ENCODE measurements at regions not wholly inside any gene's neighbourhood (a gene's known extent, or its start where the extent isn't known, plus 50 kb on each side); places are given as distances from the start of the nearest gene placed in this dataset.

- DNase-seq: no peak
- H3K9me3 ChIP-seq (ENCODE audit: insufficient read depth, low read length, severe bottlenecking): peaks cover 4% of the 10 kb centered on the region
- ATAC-seq (ENCODE audit: insufficient read depth, low read depth): no peak
- H3K36me3 ChIP-seq (ENCODE audit: insufficient read depth, low read length): no peaks in the 10 kb centered on the region
- H3K9ac ChIP-seq (ENCODE audit: low read depth, low read length): no peak overlapping the region
- no peaks in the 10 kb centered on the region for H4K20me1 ChIP-seq (ENCODE audit: insufficient read depth, low read length)
- no peak overlapping the region for H3K27ac ChIP-seq (ENCODE audit: low read length)
- TF ChIP-seq EZH2 (IDR thresholded peaks at IDR 0.05; ENCODE audit: borderline replicate concordance, low read depth, low read length, severe bottlenecking) (no peak), CTCF (IDR thresholded peaks at IDR 0.05; ENCODE audit: borderline replicate concordance, extremely low read depth, low read length, poor library complexity, severe bottlenecking) (no peak)
- no peak overlapping the region for H3K4me2 ChIP-seq (ENCODE audit: insufficient read depth, low read length)
- no peak overlapping the region for H3K4me3 ChIP-seq (ENCODE audit: low read depth in 1 of 2, low read length in 2 of 2)
- H2AFZ ChIP-seq (ENCODE audit: low read depth, low read length): no peak overlapping the region
- H3K27me3 ChIP-seq (ENCODE audit: insufficient read depth, low read length, poor library complexity): no peaks in the 10 kb centered on the region
- no peaks in the 10 kb centered on the region for H3K79me2 ChIP-seq (ENCODE audit: insufficient read depth, low read length)
- no peaks in the 10 kb centered on the region for H3K4me1 ChIP-seq (ENCODE audit: insufficient read depth, low read length)
Measured at GRCh38 chr2:14815201-14815600, 182.7 kb downstream of the LRATD1 start.

GRCh38 chr2:14816069-14817060 is 183.8 kb downstream of the LRATD1 start:
- Histone ChIP-seq H3K9me3 (ENCODE audit: insufficient read depth, low read length, severe bottlenecking) (peaks cover 4% of the 10 kb centered on the region), H3K79me2 (ENCODE audit: insufficient read depth, low read length) (no peaks in the 10 kb centered on the region), H3K27me3 (ENCODE audit: insufficient read depth, low read length, poor library complexity) (no peaks in the 10 kb centered on the region), H3K27ac (ENCODE audit: low read length) (no peak overlapping the region), H3K4me1 (ENCODE audit: insufficient read depth, low read length) (no peaks in the 10 kb centered on the region), H3K36me3 (ENCODE audit: insufficient read depth, low read length) (no peaks in the 10 kb centered on the region), H2AFZ (ENCODE audit: low read depth, low read length) (no peak overlapping the region), H3K4me2 (ENCODE audit: insufficient read depth, low read length) (no peak overlapping the region), H3K9ac (ENCODE audit: low read depth, low read length) (no peak overlapping the region), H3K4me3 (ENCODE audit: low read depth in 1 of 2, low read length in 2 of 2) (no peak overlapping the region), H4K20me1 (ENCODE audit: insufficient read depth, low read length) (no peaks in the 10 kb centered on the region)
- TF ChIP-seq CTCF (IDR thresholded peaks at IDR 0.05; ENCODE audit: borderline replicate concordance, extremely low read depth, low read length, poor library complexity, severe bottlenecking): no peak
- no peak for TF ChIP-seq EZH2 (IDR thresholded peaks at IDR 0.05; ENCODE audit: borderline replicate concordance, low read depth, low read length, severe bottlenecking)
- DNase-seq: no peak
- no peak for ATAC-seq (ENCODE audit: insufficient read depth, low read depth)

- Histone ChIP-seq H3K79me2 (ENCODE audit: insufficient read depth, low read length) (no peaks in the 10 kb centered on the region), H3K4me1 (ENCODE audit: insufficient read depth, low read length) (no peaks in the 10 kb centered on the region), H3K27ac (ENCODE audit: low read length) (no peak overlapping the region), H2AFZ (ENCODE audit: low read depth, low read length) (no peak overlapping the region), H3K9me3 (ENCODE audit: insufficient read depth, low read length, severe bottlenecking) (no peaks in the 10 kb centered on the region), H3K9ac (ENCODE audit: low read depth, low read length) (no peak overlapping the region), H3K27me3 (ENCODE audit: insufficient read depth, low read length, poor library complexity) (no peaks in the 10 kb centered on the region), H3K36me3 (ENCODE audit: insufficient read depth, low read length) (no peaks in the 10 kb centered on the region), H4K20me1 (ENCODE audit: insufficient read depth, low read length) (no peaks in the 10 kb centered on the region), H3K4me2 (ENCODE audit: insufficient read depth, low read length) (no peak overlapping the region), H3K4me3 (ENCODE audit: low read depth in 1 of 2, low read length in 2 of 2) (no peak overlapping the region)
- DNase-seq (no peak), ATAC-seq (ENCODE audit: insufficient read depth, low read depth) (no peak)
- TF ChIP-seq CTCF (IDR thresholded peaks at IDR 0.05; ENCODE audit: borderline replicate concordance, extremely low read depth, low read length, poor library complexity, severe bottlenecking) (no peak), EZH2 (IDR thresholded peaks at IDR 0.05; ENCODE audit: borderline replicate concordance, low read depth, low read length, severe bottlenecking) (no peak)
Measured at GRCh38 chr2:14817848-14818247, 185.3 kb downstream of the LRATD1 start.
